Parathyroid adenoma (tissue), 2 donors: ENCODE measurements at regions not wholly inside any gene's neighbourhood (a gene's known extent, or its start where the extent isn't known, plus 50 kb on each side); places are given as distances from the start of the nearest gene placed in this dataset.
"Not testable (repeated sequence)": the region's sequence is repeated elsewhere in the genome, so short reads cannot be mapped to it uniquely, and the experiment has no call there.

Experiments
- H2AFZ ChIP-seq: fragments of 300-600 bp; sonication (generic); one replicate; pipeline ENCODE4 v1.7.0; 2017; ENCODE audit warnings: antibody characterized with exemption, mild to moderate bottlenecking
- H3K27ac ChIP-seq: fragments of 300-600 bp; sonication (generic); one replicate; pipeline ENCODE4 v1.7.0; 2017
- H3K27me3 ChIP-seq: fragments of 300-600 bp; sonication (generic); one replicate; pipeline ENCODE4 v1.7.0; 2017; ENCODE audit warnings: low read length; ENCODE audit not compliant: control insufficient read depth, insufficient read depth
- H3K36me3 ChIP-seq: fragments of 300-600 bp; sonication (generic); one replicate; pipeline ENCODE4 v1.7.0; 2017; ENCODE audit warnings: low read length; ENCODE audit not compliant: control insufficient read depth, insufficient read depth
- H3K4me1 ChIP-seq: fragments of 300-600 bp; sonication (generic); one replicate; pipeline ENCODE4 v1.7.0; 2017; ENCODE audit warnings: control low read depth
- H3K4me2 ChIP-seq: fragments of 300-600 bp; sonication (generic); one replicate; pipeline ENCODE4 v1.7.0; 2017; ENCODE audit warnings: low read length
- H3K4me3 ChIP-seq: fragments of 300-600 bp; sonication (generic); one replicate; pipeline ENCODE4 v1.7.0; 2017; ENCODE audit warnings: low read depth, low read length
- H3K79me2 ChIP-seq: fragments of 300-600 bp; sonication (generic); one replicate; pipeline ENCODE4 v1.7.0; 2017; ENCODE audit warnings: control low read depth
- H3K9ac ChIP-seq: fragments of 300-600 bp; sonication (generic); one replicate; pipeline ENCODE4 v1.7.0; 2017; ENCODE audit warnings: mild to moderate bottlenecking
- H3K9me3 ChIP-seq: fragments of 300-600 bp; sonication (generic); one replicate; pipeline ENCODE4 v1.7.0; 2017; ENCODE audit warnings: low read length; ENCODE audit not compliant: control insufficient read depth
- TF ChIP-seq, protein P1 (sequence below): fragments of 300-600 bp; sonication (generic); IDR thresholded peaks from one replicate; pipeline ENCODE4 v1.7.0; 2017; ENCODE audit warnings: antibody characterized with exemption, mild to moderate bottlenecking
- donor health status: primary hyperparathyroidism.

DNA sequence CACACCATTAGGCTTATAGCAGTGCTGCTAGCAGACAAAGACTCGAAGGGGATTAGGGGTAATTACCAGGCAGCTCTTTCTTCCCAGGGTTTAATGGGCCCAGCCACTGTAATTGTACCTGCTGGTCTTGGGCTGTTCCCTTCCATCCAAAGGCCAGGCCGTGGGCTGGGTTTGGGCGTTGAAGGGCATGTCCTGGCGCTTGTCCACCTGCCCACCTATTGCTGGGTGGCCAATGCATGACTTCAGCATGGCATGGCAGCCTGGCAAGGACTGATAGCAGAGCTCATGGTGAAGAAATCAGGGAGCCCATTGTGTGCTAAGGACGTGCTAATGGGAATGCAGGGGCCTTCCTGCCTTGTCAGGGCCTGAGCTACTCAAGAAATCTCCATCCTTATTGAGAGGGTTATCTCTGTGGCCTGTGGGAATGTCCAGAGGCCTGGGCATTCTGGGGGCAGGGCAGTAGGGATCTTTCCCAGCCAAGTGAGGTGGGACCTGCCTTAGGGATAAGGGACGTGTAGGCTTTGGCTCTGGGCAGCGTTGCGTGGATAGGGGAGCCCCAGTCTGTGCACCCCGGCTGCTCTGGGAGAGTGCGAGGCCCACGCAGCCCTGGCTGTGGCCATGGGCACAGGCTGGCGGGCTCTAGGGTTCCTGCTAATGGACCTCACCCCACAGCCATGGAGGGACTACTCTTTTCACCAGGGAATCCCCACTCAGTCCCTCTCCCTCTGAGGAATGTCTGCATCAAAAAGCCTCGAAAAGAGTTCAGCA is 116.1 kb upstream of the PITX1 start:
- Histone ChIP-seq H3K9me3 (no peaks in the 10 kb centered on the region), H3K27me3 (no peaks in the 10 kb centered on the region), H3K4me3 (no peak overlapping the region), H3K36me3 (no peaks in the 10 kb centered on the region), H2AFZ (no peak overlapping the region), H3K4me1 (no peaks in the 10 kb centered on the region), H3K27ac (no peak overlapping the region), H3K79me2 (no peaks in the 10 kb centered on the region), H3K4me2 (no peak overlapping the region), H3K9ac (no peak overlapping the region)
- TF ChIP-seq, protein P1, sequence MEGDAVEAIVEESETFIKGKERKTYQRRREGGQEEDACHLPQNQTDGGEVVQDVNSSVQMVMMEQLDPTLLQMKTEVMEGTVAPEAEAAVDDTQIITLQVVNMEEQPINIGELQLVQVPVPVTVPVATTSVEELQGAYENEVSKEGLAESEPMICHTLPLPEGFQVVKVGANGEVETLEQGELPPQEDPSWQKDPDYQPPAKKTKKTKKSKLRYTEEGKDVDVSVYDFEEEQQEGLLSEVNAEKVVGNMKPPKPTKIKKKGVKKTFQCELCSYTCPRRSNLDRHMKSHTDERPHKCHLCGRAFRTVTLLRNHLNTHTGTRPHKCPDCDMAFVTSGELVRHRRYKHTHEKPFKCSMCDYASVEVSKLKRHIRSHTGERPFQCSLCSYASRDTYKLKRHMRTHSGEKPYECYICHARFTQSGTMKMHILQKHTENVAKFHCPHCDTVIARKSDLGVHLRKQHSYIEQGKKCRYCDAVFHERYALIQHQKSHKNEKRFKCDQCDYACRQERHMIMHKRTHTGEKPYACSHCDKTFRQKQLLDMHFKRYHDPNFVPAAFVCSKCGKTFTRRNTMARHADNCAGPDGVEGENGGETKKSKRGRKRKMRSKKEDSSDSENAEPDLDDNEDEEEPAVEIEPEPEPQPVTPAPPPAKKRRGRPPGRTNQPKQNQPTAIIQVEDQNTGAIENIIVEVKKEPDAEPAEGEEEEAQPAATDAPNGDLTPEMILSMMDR, result no peak

DNA sequence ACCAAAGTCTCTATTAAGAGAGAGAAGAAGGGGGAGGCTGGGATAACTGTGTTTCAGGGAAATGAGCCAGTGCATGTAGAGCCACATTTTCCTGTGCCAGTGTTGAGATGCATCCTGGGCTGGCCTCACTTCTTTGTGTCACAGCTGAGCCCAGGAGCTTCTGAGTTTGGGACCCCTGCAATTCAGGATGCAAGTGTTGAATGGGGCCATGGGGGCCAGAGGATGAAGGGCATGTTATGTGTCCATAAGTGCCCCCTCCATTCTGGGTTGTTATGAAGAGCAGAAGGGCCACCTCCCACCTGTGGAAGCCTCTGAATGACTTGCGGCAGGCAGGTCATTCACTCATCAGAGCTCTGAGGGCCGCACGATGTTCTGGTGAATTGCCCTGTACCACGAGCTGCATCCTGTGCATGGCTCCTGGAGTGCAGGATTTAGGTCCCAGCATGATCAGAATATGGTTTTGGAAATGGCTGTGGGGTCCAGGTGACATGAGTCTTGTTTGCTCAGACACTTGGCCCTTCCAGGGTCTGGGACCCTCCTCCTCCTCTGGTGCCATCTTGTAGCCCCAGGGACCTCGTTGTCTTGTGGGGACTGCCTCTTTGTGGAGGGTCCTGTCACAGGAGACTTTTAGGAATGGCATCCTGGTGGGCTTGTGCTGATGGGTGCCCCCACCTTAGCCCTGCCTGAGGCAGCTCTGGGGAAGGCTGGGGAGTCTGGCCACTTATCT is 115.4 kb upstream of the PITX1 start:
- Histone ChIP-seq H2AFZ (no peak overlapping the region), H3K9ac (no peak overlapping the region), H3K9me3 (no peaks in the 10 kb centered on the region), H3K79me2 (no peaks in the 10 kb centered on the region), H3K4me2 (no peak overlapping the region), H3K4me3 (no peak overlapping the region), H3K27me3 (no peaks in the 10 kb centered on the region), H3K27ac (no peak overlapping the region), H3K4me1 (no peaks in the 10 kb centered on the region), H3K36me3 (no peaks in the 10 kb centered on the region)
- TF ChIP-seq, protein P1, result no peak

DNA sequence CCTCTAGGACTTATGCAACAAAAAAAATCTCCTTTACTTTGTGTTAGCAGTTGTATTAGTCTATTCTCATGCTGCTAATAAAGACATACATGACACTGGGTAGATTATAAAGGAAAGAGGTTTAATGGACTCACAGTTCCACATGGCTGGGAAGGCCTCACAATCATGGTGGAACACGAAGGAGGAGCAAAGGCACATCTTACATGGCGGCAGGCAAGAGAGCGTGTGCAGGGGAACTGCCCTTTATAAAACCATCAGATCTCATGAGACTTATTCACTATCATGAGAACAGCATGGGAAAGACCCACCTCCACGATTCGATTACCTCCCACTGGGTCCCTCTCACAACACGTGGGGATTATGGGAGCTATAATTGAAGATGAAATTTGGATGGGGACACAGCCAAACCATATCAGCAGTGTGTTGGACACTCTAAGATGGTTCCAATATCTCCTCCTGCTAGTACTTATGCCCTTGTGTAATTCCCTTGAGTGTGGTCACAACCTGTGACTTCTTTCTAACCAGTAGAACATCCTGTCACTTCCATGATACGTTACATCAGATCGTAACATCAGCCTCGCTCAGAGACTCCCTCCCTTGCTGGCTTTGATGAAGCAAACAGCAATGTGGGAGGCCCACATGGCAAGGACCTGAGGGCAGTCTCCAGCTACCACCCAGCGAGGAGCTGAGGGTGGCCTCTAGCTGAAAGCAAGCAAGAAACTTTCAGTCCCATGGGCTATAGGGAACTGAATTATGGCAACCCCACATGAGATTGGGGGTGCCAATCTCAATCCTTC is 113.5 kb upstream of the PITX1 start:
- no peaks in the 10 kb centered on the region for H3K9me3 ChIP-seq
- no peaks in the 10 kb centered on the region for H3K36me3 ChIP-seq
- no peaks in the 10 kb centered on the region for H3K79me2 ChIP-seq
- no peak overlapping the region for H3K4me3 ChIP-seq
- no peaks in the 10 kb centered on the region for H3K4me1 ChIP-seq
- no peak overlapping the region for H2AFZ ChIP-seq
- TF ChIP-seq, protein P1, result no peak
- no peak overlapping the region for H3K27ac ChIP-seq
- H3K4me2 ChIP-seq, result no peak overlapping the region
- H3K9ac ChIP-seq, result no peak overlapping the region
- H3K27me3 ChIP-seq, result no peaks in the 10 kb centered on the region

DNA sequence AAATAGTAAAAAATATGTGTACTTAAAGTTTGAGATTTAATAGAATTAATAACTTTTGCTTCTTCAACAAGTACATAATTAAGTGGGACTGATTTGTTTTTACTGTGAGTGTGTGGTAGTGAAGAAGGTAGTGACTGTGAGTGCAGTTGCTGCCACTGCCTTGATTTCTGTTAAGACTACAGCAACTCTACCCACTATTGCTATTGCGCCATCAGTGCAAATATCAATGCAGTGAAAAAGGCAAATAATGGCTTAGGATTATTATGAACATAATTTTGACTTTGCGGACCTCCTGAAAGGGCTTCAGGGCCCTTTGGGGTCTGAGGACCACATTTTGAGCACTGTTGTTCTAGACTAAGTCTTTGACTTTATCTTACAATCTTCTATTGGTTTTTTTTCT is 112.0 kb upstream of the PITX1 start:
- Histone ChIP-seq H3K27ac (no peak overlapping the region), H3K4me1 (no peaks in the 10 kb centered on the region), H3K27me3 (no peaks in the 10 kb centered on the region), H3K36me3 (no peaks in the 10 kb centered on the region), H3K9me3 (no peaks in the 10 kb centered on the region), H2AFZ (no peak overlapping the region), H3K4me3 (no peak overlapping the region), H3K79me2 (no peaks in the 10 kb centered on the region), H3K4me2 (no peak overlapping the region), H3K9ac (no peak overlapping the region)
- TF ChIP-seq, protein P1, result no peak

DNA sequence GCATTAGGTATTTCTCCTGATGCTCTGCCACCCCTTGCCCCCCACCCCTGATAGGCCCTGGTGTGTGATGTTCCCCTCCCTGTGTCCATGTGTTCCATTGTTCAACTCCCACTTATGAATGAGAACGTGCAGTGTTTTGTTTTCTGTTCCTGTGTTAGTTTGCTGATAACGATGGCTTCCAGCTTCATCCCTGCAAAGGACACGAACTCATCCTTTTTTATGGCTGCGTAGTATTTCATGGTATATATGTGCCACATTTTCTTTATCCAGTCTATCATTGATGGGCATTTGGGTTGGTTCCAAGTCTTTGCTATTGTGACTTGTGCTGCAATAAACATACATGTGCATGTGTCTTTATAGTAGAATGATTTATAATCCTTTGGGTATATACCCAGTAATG is 109.7 kb upstream of the PITX1 start:
- H3K27me3 ChIP-seq, H3K9ac ChIP-seq, H3K9me3 ChIP-seq, H3K79me2 ChIP-seq, H3K27ac ChIP-seq, H3K4me1 ChIP-seq, H3K36me3 ChIP-seq, H3K4me3 ChIP-seq, H2AFZ ChIP-seq, H3K4me2 ChIP-seq: not testable (repeated sequence)
